PC-3 (cell line): ENCODE measurements at regions not wholly inside any gene's neighbourhood (a gene's known extent, or its start where the extent isn't known, plus 50 kb on each side); places are given as distances from the start of the nearest gene placed in this dataset.

Source experiments
- CTCF ChIP-seq: fragments of 300-600 bp; sonication (generic); conservative IDR thresholded peaks from 2 replicates; pipeline ENCODE4 v1.5.1; 2017; ENCODE audit warnings: antibody characterized with exemption, low read depth, mild to moderate bottlenecking, low read length
- EZH2phosphoT487 ChIP-seq: fragments of 300-600 bp; sonication (generic); IDR thresholded peaks from 2 replicates; pipeline ENCODE4 v1.6.1; 2018; ENCODE audit warnings: mild to moderate bottlenecking, antibody characterized with exemption, low read length, borderline replicate concordance

GRCh38 chrX:87006561-87006960 lies 511.0 kb upstream of the KLHL4 start:
- TF ChIP-seq CTCF = no peak
- TF ChIP-seq EZH2phosphoT487 = no peak
